GM20000 (cell line): ENCODE measurements at regions not wholly inside any gene's neighbourhood (a gene's known extent, or its start where the extent isn't known, plus 50 kb on each side); places are given as distances from the start of the nearest gene placed in this dataset.

Experiments
- DNase-seq: peaks from one replicate; pipeline ENCODE4 v3.0.0; 2012; ENCODE audit warnings: low spot score
- TF ChIP-seq, protein P1 (sequence below): IDR thresholded peaks from 2 replicates; pipeline ENCODE4 v1.5.1; 2012; ENCODE audit warnings: mild to moderate bottlenecking, control low read depth; ENCODE audit errors: extremely low read depth, missing control alignments

DNA sequence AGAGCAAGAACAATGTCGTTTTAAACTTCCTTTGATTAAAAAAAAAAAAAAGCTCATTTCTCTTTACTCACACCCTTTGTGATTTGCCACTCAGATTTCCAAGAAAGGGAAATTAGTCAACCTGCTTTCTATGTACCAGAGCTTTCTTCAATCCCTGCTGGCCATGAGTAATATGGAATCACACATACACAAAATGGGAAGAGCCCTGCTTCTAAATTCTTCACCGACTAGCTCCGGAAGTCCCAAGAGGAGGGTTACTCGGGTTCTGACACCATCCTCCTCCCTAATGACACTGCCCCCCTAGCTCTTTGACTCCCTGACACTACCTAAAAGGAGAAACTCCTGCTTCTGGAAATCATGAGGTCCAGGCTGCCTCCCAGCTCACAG, 81.8 kb upstream of the SFMBT2 start:
- no peak for DNase-seq
- TF ChIP-seq, protein P1, sequence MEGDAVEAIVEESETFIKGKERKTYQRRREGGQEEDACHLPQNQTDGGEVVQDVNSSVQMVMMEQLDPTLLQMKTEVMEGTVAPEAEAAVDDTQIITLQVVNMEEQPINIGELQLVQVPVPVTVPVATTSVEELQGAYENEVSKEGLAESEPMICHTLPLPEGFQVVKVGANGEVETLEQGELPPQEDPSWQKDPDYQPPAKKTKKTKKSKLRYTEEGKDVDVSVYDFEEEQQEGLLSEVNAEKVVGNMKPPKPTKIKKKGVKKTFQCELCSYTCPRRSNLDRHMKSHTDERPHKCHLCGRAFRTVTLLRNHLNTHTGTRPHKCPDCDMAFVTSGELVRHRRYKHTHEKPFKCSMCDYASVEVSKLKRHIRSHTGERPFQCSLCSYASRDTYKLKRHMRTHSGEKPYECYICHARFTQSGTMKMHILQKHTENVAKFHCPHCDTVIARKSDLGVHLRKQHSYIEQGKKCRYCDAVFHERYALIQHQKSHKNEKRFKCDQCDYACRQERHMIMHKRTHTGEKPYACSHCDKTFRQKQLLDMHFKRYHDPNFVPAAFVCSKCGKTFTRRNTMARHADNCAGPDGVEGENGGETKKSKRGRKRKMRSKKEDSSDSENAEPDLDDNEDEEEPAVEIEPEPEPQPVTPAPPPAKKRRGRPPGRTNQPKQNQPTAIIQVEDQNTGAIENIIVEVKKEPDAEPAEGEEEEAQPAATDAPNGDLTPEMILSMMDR: no peak

DNA sequence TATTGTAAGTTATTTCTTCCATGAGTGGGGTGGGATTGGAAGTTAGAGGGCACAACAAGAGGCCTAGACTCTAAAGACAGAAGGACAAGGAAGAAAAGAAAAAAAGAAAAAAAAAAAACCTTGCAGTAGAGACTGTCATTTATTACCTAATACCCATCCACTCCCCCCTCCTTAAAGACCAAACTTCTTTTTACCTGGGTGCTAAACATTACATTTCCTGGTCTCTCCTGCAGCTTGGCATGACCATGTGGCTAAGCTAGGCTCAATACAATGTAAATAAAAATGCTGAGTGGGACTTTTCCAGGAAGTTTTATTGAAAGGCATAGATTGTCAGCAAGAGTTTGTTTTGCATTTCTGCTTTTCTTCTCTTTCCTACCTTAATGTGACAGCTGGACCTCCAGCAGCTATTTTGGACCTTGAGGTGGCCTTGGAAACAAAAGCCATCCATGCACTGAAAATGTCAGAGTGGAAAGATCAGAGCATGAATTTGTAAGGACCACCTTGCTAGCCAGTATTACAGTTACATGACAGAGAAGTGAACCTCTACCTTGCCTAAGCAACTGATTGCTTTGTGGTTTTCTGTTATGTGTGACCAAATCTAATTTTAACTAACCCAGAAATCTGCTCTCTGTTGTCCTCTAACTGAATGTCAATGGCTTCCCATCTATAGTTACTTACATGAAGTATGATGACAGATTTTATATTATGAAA, 81.3 kb upstream of the SFMBT2 start:
- peak; percentile 65 for DNase-seq
- TF ChIP-seq, protein P1: no peak

DNA sequence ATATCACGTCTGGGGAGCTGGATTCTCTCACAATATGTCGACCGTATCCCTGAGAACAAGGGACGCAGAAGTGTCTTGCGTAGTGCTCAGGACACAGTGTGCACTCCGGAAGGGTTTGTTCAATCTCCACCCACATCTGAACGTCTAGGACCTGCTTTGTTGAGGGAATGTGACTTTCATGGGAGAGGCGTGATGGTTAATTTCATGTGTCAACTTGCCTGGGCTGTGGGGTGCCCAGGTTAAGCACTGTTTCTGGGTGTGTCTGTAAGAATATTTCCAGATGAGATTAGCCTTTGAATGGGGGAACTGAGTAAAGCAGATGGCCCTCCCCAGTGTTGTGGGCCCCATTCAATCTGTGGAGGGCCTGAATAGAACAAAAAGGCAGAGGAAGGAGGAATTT, 80.4 kb upstream of the SFMBT2 start:
- no peak for DNase-seq
- TF ChIP-seq, protein P1: no peak

DNA sequence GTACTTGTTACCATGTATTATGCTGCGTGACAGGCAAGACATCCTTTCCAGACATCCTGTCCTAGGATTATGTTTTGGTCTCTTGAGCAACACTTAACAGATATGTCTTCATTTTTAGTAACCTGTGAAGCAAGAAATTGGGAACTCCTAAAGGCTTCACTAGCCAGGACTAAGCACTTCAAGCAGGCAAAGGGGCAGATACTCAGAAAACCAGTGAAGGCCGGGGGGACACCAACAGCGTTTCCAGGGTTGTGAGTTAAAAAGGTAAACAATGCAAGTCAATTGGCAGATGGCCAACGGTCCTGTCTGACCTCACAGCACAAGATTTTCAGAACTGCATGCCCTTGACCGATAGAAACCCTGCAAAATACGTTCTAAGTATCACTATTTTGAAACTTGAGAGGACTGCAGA, 77.6 kb upstream of the SFMBT2 start:
- TF ChIP-seq, protein P1: no peak
- no peak for DNase-seq

DNA sequence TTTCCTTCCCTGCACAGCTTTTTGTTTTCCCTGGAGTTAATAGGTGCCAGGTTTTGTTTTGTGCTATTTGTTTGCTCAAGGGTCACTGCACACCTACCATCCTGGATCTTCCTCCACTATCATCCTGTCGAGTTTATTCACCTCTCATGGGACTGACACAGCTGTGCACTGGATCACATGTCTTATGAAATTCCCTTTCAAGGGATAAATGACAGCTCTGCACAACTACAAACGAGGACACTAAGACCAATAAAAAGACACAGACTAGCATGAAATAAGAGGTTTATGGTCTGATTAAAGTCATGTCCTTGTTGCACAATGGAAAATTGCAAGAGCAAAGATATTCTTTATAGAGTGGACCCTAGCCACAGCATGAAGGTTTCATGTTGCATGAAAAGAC, 76.7 kb upstream of the SFMBT2 start:
- no peak for DNase-seq
- TF ChIP-seq, protein P1: no peak

DNA sequence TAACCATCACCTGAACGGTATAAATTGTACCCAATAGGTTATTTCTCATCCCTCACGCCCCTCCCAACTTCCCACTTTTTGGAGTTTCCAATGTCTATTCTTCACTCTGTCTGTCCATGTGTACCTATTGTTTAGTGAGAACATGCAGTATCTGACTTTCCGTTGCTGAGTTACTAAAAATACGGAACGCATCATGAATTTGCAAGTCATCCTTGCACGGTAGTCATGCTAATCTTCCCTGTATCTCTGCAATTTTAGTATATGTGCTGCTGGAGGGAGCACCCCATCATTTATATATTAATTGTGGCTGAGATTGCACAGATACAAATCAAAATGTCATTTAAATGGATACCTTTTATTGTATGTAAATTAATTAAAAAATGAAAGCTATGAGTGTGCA, 75.7 kb upstream of the SFMBT2 start:
- TF ChIP-seq, protein P1: no peak
- DNase-seq: no peak

DNA sequence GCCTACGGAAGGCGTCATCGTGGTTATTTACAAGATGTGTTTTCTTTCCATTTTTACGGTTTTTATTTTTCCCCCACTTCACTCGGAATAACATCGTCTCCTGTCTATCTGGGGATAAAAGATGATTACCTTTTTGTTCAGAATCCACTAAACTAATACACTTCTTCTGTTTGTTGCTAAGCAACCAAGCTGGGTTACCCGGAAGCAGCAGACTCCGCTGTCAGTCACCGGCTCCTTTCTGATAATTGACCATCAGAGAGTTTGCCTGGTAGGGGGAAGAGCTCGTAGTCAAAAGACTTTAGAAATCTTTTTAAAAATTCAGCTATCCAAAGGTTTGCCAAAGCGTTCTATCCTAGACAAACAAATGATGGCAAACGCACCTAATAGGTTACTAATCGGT, 75.0 kb upstream of the SFMBT2 start:
- TF ChIP-seq, protein P1: no peak
- no peak for DNase-seq
